GM12878 (cell line): ENCODE measurements at regions not wholly inside any gene's neighbourhood (a gene's known extent, or its start where the extent isn't known, plus 50 kb on each side); places are given as distances from the start of the nearest gene placed in this dataset.

Experiments
- ATAC-seq: fragments of 200-7000 bp; cut with Tn5 transposase; 3 replicates; pipeline ENCODE4 v1.9.1; 2020; ENCODE audit warnings: mild to moderate bottlenecking, moderate library complexity
- BruUV-seq: library from RNA; stranded (reverse); fragments of 400-500 nt; replicated peaks from 2 replicates; lab custom pipeline; 2021; lab: Mats Ljungman, UMichigan
- CTCF ChIA-PET: fragments of 300-600 bp; sonication (Branson Sonifier 250); formaldehyde crosslinking; extraction: SDS; loops from one replicate; lab custom pipeline; 2021; ENCODE audit warnings: inconsistent platforms; lab: Yijun Ruan, JAX
- POLR2A ChIA-PET: fragments of 350-600 bp; formaldehyde crosslinking; extraction: SDS; loops from one replicate; lab custom pipeline; 2021; ENCODE audit warnings: inconsistent platforms; lab: Charles Lee
- RAD21 ChIA-PET: fragments of 300-600 bp; sonication (Branson Sonifier 250); formaldehyde crosslinking; loops from one replicate; lab custom pipeline; 2023; ENCODE audit warnings: antibody characterized with exemption; ENCODE audit not compliant: unreplicated experiment; lab: Charles Lee
- SMC1A ChIA-PET: fragments of 300-600 bp; sonication (Branson Sonifier 250); formaldehyde crosslinking; loops from one replicate; lab custom pipeline; 2023; ENCODE audit not compliant: unreplicated experiment, uncharacterized antibody; lab: Charles Lee
- DNase-seq: peaks from one replicate; pipeline ENCODE4 v3.0.0-alpha.2; 2011; ENCODE audit warnings: low read depth, low spot score
- FAIRE-seq: peaks from 3 replicates; lab custom pipeline; 2011; peaks lifted over from hg19 to GRCh38; lab: Jason Lieb, UNC
- H2AFZ ChIP-seq: 2 replicates; pipeline ENCODE4 v1.6.0; 2011; ENCODE audit warnings: low read depth, low read length, control low read depth; ENCODE audit not compliant: control insufficient read depth
- H3K27ac ChIP-seq: 2 replicates; pipeline ENCODE4 v1.5.1; 2011; ENCODE audit warnings: control low read depth; ENCODE audit not compliant: control insufficient read depth, insufficient read depth
- H3K27me3 ChIP-seq, 2 experiments: replicated peaks in 1 of 2; 2 replicates each; pipeline versions ENCODE4 v1.6.0 to v1.6.1; 2011; ENCODE audit warnings: low read length in 1 of 2; ENCODE audit not compliant: control insufficient read depth in 2 of 2, insufficient read depth in 2 of 2
- H3K36me3 ChIP-seq, 2 experiments: 2 replicates each; pipeline ENCODE4 v1.5.1; 2011; ENCODE audit warnings: low read length in 1 of 2; ENCODE audit not compliant: control insufficient read depth in 2 of 2, insufficient read depth in 2 of 2
- H3K4me1 ChIP-seq: 2 replicates; pipeline ENCODE4 v1.6.1; 2011; ENCODE audit warnings: mild to moderate bottlenecking, low read length, moderate library complexity, mixed read lengths; ENCODE audit not compliant: control insufficient read depth, insufficient read depth
- H3K4me2 ChIP-seq: 2 replicates; pipeline ENCODE4 v1.6.0; 2011; ENCODE audit warnings: control low read depth; ENCODE audit not compliant: control insufficient read depth, insufficient read depth
- H3K4me3 ChIP-seq: fragments of 200-600 bp; sonication (generic); 2 replicates; pipeline ENCODE4 v1.5.1; 2016
- H3K79me2 ChIP-seq: 2 replicates; pipeline ENCODE4 v1.6.0; 2011; ENCODE audit warnings: low read length; ENCODE audit not compliant: control insufficient read depth, insufficient read depth
- H3K9ac ChIP-seq: 2 replicates; pipeline ENCODE4 v1.8.0; 2011; ENCODE audit warnings: low read length, control low read depth, mixed read lengths; ENCODE audit not compliant: control insufficient read depth, insufficient read depth
- H3K9me3 ChIP-seq: replicated peaks from 3 replicates; pipeline ENCODE4 v1.5.1; 2011; ENCODE audit warnings: mild to moderate bottlenecking, low read length; ENCODE audit not compliant: control insufficient read depth, insufficient read depth
- H4K20me1 ChIP-seq: 2 replicates; pipeline ENCODE4 v1.6.0; 2011; ENCODE audit not compliant: control insufficient read depth, insufficient read depth
- CHD1 ChIP-seq: IDR thresholded peaks from 2 replicates; pipeline ENCODE4 v1.6.1; 2012; ENCODE audit warnings: low read depth, low read length, improper control_type of control experiment
- HDGF ChIP-seq: fragments of 450-650 bp; IDR thresholded peaks from 2 replicates; pipeline ENCODE4 v1.6.1; 2016; ENCODE audit warnings: antibody characterized with exemption
- MEF2A ChIP-seq: IDR thresholded peaks from 2 replicates; pipeline ENCODE4 v1.6.1; 2011; ENCODE audit warnings: low read depth, mild to moderate bottlenecking, low read length, moderate library complexity; ENCODE audit not compliant: insufficient read depth
- NBN ChIP-seq: fragments of 450-650 bp; IDR thresholded peaks from 2 replicates; pipeline ENCODE4 v1.6.1; 2016
- NFYA ChIP-seq: IDR thresholded peaks from 2 replicates; pipeline ENCODE4 v1.6.1; 2011; ENCODE audit warnings: low read depth, mild to moderate bottlenecking, low read length, improper control_type of control experiment, borderline replicate concordance
- POLR2AphosphoS2 ChIP-seq: IDR thresholded peaks from 2 replicates; pipeline ENCODE4 v1.6.1; 2011; ENCODE audit warnings: low read depth, mild to moderate bottlenecking, low read length, improper control_type of control experiment, moderate library complexity
- RFX5 ChIP-seq: IDR thresholded peaks from 2 replicates; pipeline ENCODE4 v1.6.1; 2011; ENCODE audit warnings: low read depth, low read length, improper control_type of control experiment
- SMAD5 ChIP-seq: IDR thresholded peaks from 2 replicates; pipeline ENCODE4 v1.6.1; 2016; ENCODE audit warnings: antibody characterized with exemption, low read depth
- TARDBP ChIP-seq: IDR thresholded peaks from 2 replicates; pipeline ENCODE4 v1.6.1; 2016; ENCODE audit warnings: borderline replicate concordance
- WGBS: methylation state at CpG from one replicate; pipeline ENCODE4 v1.1.6; 2016; ENCODE audit warnings: low lambda C conversion rate; ENCODE audit not compliant: insufficient replicate concordance, insufficient coverage; ENCODE audit errors: missing lambda C conversion rate; 5-methylcytosine and 5-hydroxymethylcytosine counted together
- in situ Hi-C: fragments of 300-500 bp; cut with MboI; formaldehyde crosslinking; loops from 9 replicates; pipeline ENCODE4 v1.14.3; 2018; ENCODE audit warnings: mixed read lengths
- intact Hi-C: fragments of 100-400 bp; cut with micrococcal nuclease; formaldehyde crosslinking; loops from one replicate; pipeline ENCODE4 v1.14.2; 2022; ENCODE audit not compliant: unreplicated experiment
- TF ChIP-seq, protein P1 (sequence below): fragments of 450-650 bp; IDR thresholded peaks from 2 replicates; pipeline ENCODE4 v1.6.1; 2016; ENCODE audit warnings: mild to moderate bottlenecking, moderate library complexity, borderline replicate concordance
- TF ChIP-seq, protein P2 (sequence below): fragments of 450-650 bp; IDR thresholded peaks from 2 replicates; pipeline ENCODE4 v1.6.1; 2017; ENCODE audit warnings: mild to moderate bottlenecking, moderate library complexity

DNA sequence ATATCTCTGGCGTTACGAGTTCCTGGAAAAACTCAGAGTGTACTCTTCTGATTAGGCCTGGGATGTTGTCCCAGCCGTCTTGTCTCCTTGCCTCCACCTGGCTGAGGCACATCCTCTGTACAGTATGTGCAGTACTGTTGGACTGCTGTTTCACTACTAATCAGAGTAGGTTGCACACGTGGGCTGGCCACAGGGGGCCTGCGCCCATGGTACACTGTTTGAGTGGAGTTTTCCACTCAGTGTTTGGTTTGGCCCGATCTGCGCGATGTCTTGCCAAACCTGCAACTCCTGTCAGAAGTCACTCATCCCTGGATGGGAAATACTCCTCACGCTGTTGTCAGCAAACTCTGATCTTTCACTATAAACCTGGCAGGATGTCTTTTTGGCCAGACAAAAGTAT, 189.6 kb upstream of the CSNK1A1L start:
- Histone ChIP-seq H3K79me2 (no peaks in the 10 kb centered on the region), H4K20me1 (no peaks in the 10 kb centered on the region), H2AFZ (no peak overlapping the region), H3K27me3 (no peaks in the 10 kb centered on the region), H3K9me3 (no peaks in the 10 kb centered on the region), H3K36me3 (no peaks in the 10 kb centered on the region), H3K4me2 (no peak overlapping the region)
- DNase-seq (no peak), ATAC-seq (no peak)
- ChIA-PET CTCF (no interaction called here), SMC1A (no interaction called here), RAD21 (no interaction called here), POLR2A (no interaction called here)
- 35% methylated on average over 9 of the region's 9 CpGs for WGBS
- intact Hi-C loops: no loop called here
- no TSS peak for BruUV-seq
- in situ Hi-C loops: no loop called here
- TF ChIP-seq HDGF: no peak
- TF ChIP-seq RFX5: no peak
- TF ChIP-seq MEF2A: no peak
- no peak for TF ChIP-seq POLR2AphosphoS2
- no peak for TF ChIP-seq NFYA
- TF ChIP-seq, protein P1, sequence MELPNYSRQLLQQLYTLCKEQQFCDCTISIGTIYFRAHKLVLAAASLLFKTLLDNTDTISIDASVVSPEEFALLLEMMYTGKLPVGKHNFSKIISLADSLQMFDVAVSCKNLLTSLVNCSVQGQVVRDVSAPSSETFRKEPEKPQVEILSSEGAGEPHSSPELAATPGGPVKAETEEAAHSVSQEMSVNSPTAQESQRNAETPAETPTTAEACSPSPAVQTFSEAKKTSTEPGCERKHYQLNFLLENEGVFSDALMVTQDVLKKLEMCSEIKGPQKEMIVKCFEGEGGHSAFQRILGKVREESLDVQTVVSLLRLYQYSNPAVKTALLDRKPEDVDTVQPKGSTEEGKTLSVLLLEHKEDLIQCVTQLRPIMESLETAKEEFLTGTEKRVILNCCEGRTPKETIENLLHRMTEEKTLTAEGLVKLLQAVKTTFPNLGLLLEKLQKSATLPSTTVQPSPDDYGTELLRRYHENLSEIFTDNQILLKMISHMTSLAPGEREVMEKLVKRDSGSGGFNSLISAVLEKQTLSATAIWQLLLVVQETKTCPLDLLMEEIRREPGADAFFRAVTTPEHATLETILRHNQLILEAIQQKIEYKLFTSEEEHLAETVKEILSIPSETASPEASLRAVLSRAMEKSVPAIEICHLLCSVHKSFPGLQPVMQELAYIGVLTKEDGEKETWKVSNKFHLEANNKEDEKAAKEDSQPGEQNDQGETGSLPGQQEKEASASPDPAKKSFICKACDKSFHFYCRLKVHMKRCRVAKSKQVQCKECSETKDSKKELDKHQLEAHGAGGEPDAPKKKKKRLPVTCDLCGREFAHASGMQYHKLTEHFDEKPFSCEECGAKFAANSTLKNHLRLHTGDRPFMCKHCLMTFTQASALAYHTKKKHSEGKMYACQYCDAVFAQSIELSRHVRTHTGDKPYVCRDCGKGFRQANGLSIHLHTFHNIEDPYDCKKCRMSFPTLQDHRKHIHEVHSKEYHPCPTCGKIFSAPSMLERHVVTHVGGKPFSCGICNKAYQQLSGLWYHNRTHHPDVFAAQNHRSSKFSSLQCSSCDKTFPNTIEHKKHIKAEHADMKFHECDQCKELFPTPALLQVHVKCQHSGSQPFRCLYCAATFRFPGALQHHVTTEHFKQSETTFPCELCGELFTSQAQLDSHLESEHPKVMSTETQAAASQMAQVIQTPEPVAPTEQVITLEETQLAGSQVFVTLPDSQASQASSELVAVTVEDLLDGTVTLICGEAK: no peak
- TF ChIP-seq SMAD5: no peak
- TF ChIP-seq NBN: no peak
- TF ChIP-seq CHD1: no peak
- TF ChIP-seq, protein P2, sequence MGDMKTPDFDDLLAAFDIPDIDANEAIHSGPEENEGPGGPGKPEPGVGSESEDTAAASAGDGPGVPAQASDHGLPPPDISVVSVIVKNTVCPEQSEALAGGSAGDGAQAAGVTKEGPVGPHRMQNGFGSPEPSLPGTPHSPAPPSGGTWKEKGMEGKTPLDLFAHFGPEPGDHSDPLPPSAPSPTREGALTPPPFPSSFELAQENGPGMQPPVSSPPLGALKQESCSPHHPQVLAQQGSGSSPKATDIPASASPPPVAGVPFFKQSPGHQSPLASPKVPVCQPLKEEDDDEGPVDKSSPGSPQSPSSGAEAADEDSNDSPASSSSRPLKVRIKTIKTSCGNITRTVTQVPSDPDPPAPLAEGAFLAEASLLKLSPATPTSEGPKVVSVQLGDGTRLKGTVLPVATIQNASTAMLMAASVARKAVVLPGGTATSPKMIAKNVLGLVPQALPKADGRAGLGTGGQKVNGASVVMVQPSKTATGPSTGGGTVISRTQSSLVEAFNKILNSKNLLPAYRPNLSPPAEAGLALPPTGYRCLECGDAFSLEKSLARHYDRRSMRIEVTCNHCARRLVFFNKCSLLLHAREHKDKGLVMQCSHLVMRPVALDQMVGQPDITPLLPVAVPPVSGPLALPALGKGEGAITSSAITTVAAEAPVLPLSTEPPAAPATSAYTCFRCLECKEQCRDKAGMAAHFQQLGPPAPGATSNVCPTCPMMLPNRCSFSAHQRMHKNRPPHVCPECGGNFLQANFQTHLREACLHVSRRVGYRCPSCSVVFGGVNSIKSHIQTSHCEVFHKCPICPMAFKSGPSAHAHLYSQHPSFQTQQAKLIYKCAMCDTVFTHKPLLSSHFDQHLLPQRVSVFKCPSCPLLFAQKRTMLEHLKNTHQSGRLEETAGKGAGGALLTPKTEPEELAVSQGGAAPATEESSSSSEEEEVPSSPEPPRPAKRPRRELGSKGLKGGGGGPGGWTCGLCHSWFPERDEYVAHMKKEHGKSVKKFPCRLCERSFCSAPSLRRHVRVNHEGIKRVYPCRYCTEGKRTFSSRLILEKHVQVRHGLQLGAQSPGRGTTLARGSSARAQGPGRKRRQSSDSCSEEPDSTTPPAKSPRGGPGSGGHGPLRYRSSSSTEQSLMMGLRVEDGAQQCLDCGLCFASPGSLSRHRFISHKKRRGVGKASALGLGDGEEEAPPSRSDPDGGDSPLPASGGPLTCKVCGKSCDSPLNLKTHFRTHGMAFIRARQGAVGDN: no peak
- no peak for TF ChIP-seq TARDBP
- TF ChIP-seq, all 136 proteins: peak for 0
- no peak for FAIRE-seq
- H3K4me3 ChIP-seq: no peak overlapping the region
- H3K4me1 ChIP-seq: no peaks in the 10 kb centered on the region
- H3K27ac ChIP-seq: no peak overlapping the region
- H3K9ac ChIP-seq: no peak overlapping the region
